ENCODE measurements at regions not wholly inside any gene's neighbourhood (a gene's known extent, or its start where the extent isn't known, plus 50 kb on each side); places are given as distances from the start of the nearest gene placed in this dataset.

GRCh38 chr4:123249821-123250220, 146.8 kb upstream of the SPRY1 start:
- Histone ChIP-seq H3F3A (ENCODE audit: low read depth) (0 out of 2 replicates have a peak, but pooled peaks cover 2% of the 10 kb centered on the region), H3K9me3 (ENCODE audit: insufficient read depth, low read depth, low read length) (no peaks in the 10 kb centered on the region), H3K9me2 (replicated peaks; ENCODE audit: low read depth, low read length) (no peaks in the 10 kb centered on the region), H3K36me3 (ENCODE audit: insufficient read depth, low read length) (no peaks in the 10 kb centered on the region), H4K20me1 (ENCODE audit: insufficient read depth, low read length, poor library complexity, severe bottlenecking) (no peaks in the 10 kb centered on the region), H2AFZ (ENCODE audit: low read length) (no peak overlapping the region), H3K4me1 (ENCODE audit: insufficient read depth, low read length, poor library complexity, severe bottlenecking) (peaks cover 59% of the 10 kb centered on the region), H3K4me2 (ENCODE audit: low read depth, low read length, poor library complexity, severe bottlenecking) (no peak overlapping the region), H3K9ac (ENCODE audit: low read depth, low read length, poor library complexity, severe bottlenecking) (peak overlapping the region; percentile 7), H3K27me3 (ENCODE audit: insufficient read depth, low read length, poor library complexity, severe bottlenecking) (no peaks in the 10 kb centered on the region), H3K4me3 (ENCODE audit: low read length, poor library complexity, severe bottlenecking) (no peak overlapping the region), H3K79me2 (ENCODE audit: insufficient read depth, low read length) (no peaks in the 10 kb centered on the region)
- TF ChIP-seq CTCF (conservative IDR thresholded peaks at IDR 0.05; ENCODE audit: low read length) (no peak), EZH2phosphoT487 (IDR thresholded peaks at IDR 0.05; ENCODE audit: borderline replicate concordance) (no peak)

GRCh38 chr4:123250843-123251242, 145.8 kb upstream of the SPRY1 start:
- no peaks in the 10 kb centered on the region for H3K36me3 ChIP-seq (ENCODE audit: insufficient read depth, low read length)
- no peak overlapping the region for H3K4me2 ChIP-seq (ENCODE audit: low read depth, low read length, poor library complexity, severe bottlenecking)
- TF ChIP-seq CTCF (conservative IDR thresholded peaks at IDR 0.05; ENCODE audit: low read length): no peak
- no peak for TF ChIP-seq EZH2phosphoT487 (IDR thresholded peaks at IDR 0.05; ENCODE audit: borderline replicate concordance)
- peaks cover 54% of the 10 kb centered on the region for H3K4me1 ChIP-seq (ENCODE audit: insufficient read depth, low read length, poor library complexity, severe bottlenecking)
- H3F3A ChIP-seq (ENCODE audit: low read depth): 0 out of 2 replicates have a peak, but pooled peaks cover 2% of the 10 kb centered on the region
- no peaks in the 10 kb centered on the region for H3K9me2 ChIP-seq (replicated peaks; ENCODE audit: low read depth, low read length)
- no peak overlapping the region for H3K9ac ChIP-seq (ENCODE audit: low read depth, low read length, poor library complexity, severe bottlenecking)
- H3K9me3 ChIP-seq (ENCODE audit: insufficient read depth, low read depth, low read length): no peaks in the 10 kb centered on the region
- no peaks in the 10 kb centered on the region for H4K20me1 ChIP-seq (ENCODE audit: insufficient read depth, low read length, poor library complexity, severe bottlenecking)
- H2AFZ ChIP-seq (ENCODE audit: low read length): no peak overlapping the region
- no peaks in the 10 kb centered on the region for H3K79me2 ChIP-seq (ENCODE audit: insufficient read depth, low read length)
- no peaks in the 10 kb centered on the region for H3K27me3 ChIP-seq (ENCODE audit: insufficient read depth, low read length, poor library complexity, severe bottlenecking)
- H3K4me3 ChIP-seq (ENCODE audit: low read length, poor library complexity, severe bottlenecking): no peak overlapping the region

GRCh38 chr4:123255971-123256370, 140.6 kb upstream of the SPRY1 start:
- TF ChIP-seq CTCF (conservative IDR thresholded peaks at IDR 0.05; ENCODE audit: low read length) (no peak), EZH2phosphoT487 (IDR thresholded peaks at IDR 0.05; ENCODE audit: borderline replicate concordance) (no peak)
- no peaks in the 10 kb centered on the region for H3K9me2 ChIP-seq (replicated peaks; ENCODE audit: low read depth, low read length)
- no peaks in the 10 kb centered on the region for H3K27me3 ChIP-seq (ENCODE audit: insufficient read depth, low read length, poor library complexity, severe bottlenecking)
- no peak overlapping the region for H2AFZ ChIP-seq (ENCODE audit: low read length)
- peaks cover 64% of the 10 kb centered on the region for H3K4me1 ChIP-seq (ENCODE audit: insufficient read depth, low read length, poor library complexity, severe bottlenecking)
- H3K9me3 ChIP-seq (ENCODE audit: insufficient read depth, low read depth, low read length): no peaks in the 10 kb centered on the region
- H4K20me1 ChIP-seq (ENCODE audit: insufficient read depth, low read length, poor library complexity, severe bottlenecking): no peaks in the 10 kb centered on the region
- no peak overlapping the region for H3K4me3 ChIP-seq (ENCODE audit: low read length, poor library complexity, severe bottlenecking)
- peak overlapping the region; percentile 83 for H3K4me2 ChIP-seq (ENCODE audit: low read depth, low read length, poor library complexity, severe bottlenecking)
- H3K36me3 ChIP-seq (ENCODE audit: insufficient read depth, low read length): peaks cover 9% of the 10 kb centered on the region; the same call in 1 of the 2 replicates
- H3K9ac ChIP-seq (ENCODE audit: low read depth, low read length, poor library complexity, severe bottlenecking): peak overlapping the region; percentile 0
- no peaks in the 10 kb centered on the region for H3K79me2 ChIP-seq (ENCODE audit: insufficient read depth, low read length)
- H3F3A ChIP-seq (ENCODE audit: low read depth): peaks cover 22% of the 10 kb centered on the region

Data from Loucy (cell line).